Head of caudate nucleus (tissue), 42 donors: ENCODE measurements at regions not wholly inside any gene's neighbourhood (a gene's known extent, or its start where the extent isn't known, plus 50 kb on each side); places are given as distances from the start of the nearest gene placed in this dataset.

Experiments
- DNase-seq, 42 donors: peaks; one replicate each; pipeline versions ENCODE4 v3.0.0 to v3.0.0-alpha.2; 2020 to 2021; ENCODE audit warnings: mixed read lengths in 7 of 42
- intact Hi-C: fragments of 100-400 bp; cut with DNase I; formaldehyde crosslinking; loops from one replicate; pipeline ENCODE4 v1.15.0; 2022

GRCh38 chr5:28473531-28474107, 1435.2 kb upstream of the CDH9 start:
- no peak for DNase-seq
- intact Hi-C loops = no loop called here

DNA sequence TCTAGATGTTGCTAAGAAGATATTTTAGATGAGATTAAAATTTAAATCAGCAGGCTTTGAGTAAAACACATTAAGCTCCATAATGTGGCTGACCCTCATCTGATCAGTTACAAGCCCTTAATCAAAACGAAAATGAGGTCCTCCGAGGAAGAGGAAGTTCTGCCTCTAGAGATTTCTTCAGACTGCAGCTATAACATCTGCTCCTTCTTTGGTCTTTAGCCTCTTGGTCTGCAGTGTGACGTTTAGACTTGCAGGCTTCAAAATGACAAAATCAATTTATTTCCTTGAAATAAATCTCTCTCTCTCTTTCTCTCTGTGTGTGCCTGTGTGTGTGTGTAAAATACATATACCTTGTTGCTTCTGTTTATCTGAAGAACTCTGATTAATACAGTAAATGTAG, 1429.8 kb upstream of the CDH9 start:
- intact Hi-C loops = no loop called here
- no peak for DNase-seq

- intact Hi-C loops = no loop called here
Observed at GRCh38 chr5:28463728-28464127, 1425.3 kb upstream of the CDH9 start.

DNA sequence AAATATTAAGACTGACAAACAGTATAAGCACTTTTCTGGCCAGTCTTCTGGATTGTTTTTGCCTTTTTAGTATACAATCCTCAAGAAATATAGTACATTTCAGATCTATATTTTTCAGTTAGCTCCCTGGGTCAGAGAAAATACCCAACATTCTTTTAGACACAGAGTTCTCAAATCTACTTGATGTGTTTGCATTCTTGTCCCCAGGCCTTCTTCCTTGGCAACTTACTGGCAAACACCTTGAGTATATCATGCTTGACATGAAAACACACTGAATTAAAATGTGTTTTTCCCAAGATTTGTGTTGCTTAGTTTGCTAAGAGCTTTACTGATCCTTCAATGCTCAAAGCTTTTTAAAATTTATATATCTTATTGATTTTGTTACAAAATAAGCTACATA, 1413.1 kb upstream of the CDH9 start:
- DNase-seq = no peak
- intact Hi-C loops = no loop called here

More at GRCh38 chr5:28463728-28464127, 1425.3 kb upstream of the CDH9 start:
- no peak for DNase-seq

DNA sequence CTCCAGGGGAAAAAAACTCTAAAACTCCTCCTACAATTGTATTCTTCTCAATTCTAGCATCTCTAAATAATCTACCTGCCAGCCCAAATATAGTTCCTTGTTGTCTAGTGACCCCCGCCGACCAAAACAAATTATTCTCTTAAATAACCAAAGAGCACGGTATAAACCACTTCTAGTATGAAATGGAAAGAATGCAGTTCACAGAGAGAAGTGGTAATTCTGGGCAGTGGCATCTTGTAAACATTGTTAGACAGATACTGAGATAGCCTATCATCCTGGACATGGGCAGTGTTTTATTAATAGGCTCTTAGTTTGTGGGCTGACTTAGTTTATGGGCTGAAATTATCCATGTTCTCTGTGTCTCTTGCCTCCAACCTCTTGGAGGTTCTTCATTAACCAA, 1412.6 kb upstream of the CDH9 start:
- intact Hi-C loops = no loop called here
- DNase-seq = no peak

GRCh38 chr5:28448791-28449190, 1410.4 kb upstream of the CDH9 start:
- no peak for DNase-seq
- intact Hi-C loops = no loop called here

GRCh38 chr5:28430565-28431178, 1392.3 kb upstream of the CDH9 start:
- no peak for DNase-seq
- intact Hi-C loops = no loop called here

GRCh38 chr5:28421141-28421540, 1382.8 kb upstream of the CDH9 start:
- intact Hi-C loops = no loop called here
- DNase-seq = no peak

DNA sequence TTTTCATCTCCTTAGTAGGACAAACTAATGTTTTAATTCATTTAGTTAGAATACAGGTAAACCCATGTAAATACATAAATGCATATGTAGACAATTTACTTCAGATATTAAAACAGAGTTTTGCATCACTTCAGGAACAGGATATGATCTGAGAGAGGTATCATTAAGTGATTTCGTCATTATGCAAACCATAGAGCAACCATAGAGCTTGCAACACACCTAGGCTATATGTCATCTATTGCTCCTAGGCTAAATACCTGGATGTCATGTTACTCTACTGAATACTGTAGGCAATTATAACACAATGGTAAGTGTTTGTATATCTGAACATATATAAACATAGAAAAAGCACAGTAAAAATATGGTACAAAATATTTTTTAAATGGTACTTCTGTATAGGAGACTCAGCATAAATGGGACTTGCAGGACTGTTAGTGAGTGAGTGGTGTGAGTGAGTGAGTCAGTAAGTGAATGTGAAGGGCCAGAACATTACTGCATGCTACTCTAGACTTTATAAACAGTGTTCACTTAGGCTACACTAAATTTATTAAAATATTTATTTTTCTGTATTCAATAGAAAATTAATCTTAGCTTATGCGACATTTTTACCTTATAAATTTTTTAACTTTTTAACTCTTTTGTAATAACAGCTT, 1377.5 kb upstream of the CDH9 start:
- no peak for DNase-seq
- intact Hi-C loops = no loop called here

- DNase-seq = no peak
- intact Hi-C loops = no loop called here
Observed at GRCh38 chr5:28414619-28415018, 1376.2 kb upstream of the CDH9 start.

DNA sequence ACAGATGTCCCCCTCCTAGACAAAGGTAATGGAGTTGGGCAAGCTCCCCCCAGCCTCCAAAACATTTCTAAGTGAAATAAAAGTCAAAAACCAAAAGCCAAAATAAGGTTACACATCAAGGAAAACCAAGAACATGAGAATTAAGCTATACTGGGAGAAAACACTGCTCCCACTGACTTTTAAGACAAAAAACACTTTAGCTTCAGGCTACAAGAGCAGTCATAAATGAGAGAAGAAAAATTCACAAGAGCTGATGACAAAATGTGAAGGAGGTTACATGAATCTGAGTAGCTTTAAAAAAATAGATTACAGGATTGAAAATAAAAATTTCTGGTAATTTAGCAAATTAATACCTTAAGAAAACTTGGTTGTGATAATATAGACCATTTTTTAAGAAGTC, 1370.3 kb upstream of the CDH9 start:
- no peak for DNase-seq
- intact Hi-C loops = no loop called here

DNA sequence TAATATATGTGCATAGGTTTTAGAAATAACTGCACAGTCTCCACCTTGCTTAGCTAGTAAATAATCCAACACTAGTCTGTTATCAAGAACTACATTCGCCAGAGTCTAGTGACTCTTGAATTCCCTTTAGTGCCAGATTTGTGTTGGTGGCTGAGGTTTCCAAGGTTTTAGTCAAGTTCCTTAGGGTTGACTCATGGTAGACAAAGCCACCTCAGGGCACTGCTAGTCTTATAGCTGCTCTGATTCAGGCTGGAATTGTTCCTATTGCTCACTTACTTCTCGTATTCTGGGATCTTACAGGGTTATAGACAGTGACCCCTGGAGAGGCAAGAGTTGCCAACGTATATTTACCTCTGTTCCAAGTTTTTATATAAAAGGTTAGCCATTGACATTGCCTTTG, 1369.8 kb upstream of the CDH9 start:
- no peak for DNase-seq
- intact Hi-C loops = no loop called here

- DNase-seq = no peak
- intact Hi-C loops = no loop called here
Observed at GRCh38 chr5:28404363-28405071, 1366.1 kb upstream of the CDH9 start.

- DNase-seq = no peak
- intact Hi-C loops = no loop called here
Observed at GRCh38 chr5:28403846-28404245, 1365.5 kb upstream of the CDH9 start.

DNA sequence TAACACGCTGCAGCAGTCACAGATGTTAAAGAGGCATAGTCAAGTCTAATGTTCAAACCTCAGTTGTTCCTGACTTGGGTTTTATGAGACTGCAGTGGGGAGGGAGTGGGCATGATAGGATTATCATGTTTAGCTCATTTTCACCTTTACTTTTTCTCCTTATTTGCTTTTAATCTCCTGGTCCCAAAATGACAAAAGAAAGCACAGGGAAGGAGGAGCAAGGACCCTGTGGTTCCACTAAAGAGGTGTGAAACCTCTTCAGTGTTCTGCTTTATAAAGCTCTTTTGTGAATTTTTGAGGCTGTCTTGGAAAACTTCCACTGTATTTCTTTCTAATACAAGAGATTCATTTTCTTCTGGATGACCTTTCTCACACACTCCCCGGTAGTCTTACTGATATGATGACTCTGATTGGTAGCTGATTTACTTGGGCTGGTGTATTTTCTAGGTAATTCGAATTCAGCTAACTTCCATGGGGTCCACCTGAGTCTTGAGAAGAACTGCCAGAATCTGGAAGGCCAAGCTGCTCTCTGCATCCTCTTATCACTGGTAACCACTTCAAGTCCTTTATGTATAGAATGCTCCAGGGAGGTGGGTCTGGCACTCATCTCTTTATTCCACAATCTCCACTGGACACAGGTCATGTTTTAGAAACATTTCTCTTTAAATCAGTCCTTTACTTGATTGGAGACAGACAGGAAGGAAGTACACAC, 1364.4 kb upstream of the CDH9 start:
- intact Hi-C loops = no loop called here
- DNase-seq = no peak

DNA sequence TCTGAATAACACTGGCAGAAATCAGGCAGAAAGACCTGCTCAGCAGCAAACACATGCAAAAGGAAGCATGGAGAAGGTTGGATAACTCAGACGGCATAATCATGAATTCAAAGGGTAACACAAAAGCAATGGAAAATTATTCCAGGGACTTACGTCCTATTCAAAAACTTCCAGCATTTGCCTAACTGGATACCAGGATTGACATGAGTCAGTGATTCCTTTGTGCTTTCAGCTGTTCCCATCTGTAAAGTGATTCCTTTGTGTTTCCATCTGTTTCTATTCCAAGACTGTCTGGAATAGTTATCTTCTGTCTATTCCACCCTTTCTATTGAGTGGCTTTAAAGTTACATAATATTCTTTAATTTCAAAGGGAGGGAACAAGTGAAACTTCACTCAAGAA, 1361.7 kb upstream of the CDH9 start:
- intact Hi-C loops = no loop called here
- no peak for DNase-seq

DNA sequence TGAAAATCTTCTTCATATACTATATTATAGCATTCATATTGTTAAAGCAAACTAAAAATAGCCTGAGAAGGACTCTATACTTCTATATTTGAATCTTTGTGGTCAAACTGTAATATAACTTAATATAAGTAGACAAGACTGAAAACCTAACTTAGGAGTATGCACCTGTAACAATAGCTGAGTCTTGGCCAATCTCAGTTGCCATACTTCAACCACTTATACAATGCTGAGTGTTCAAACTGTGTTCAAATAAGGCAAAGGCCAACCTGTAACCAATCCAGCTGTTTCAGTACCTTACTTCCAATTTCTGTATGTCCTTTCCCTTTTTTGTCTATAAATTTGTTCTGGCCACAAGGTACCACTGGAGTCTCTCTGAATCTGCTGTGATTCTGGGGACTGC, 1360.8 kb upstream of the CDH9 start:
- intact Hi-C loops = no loop called here
- DNase-seq = no peak

DNA sequence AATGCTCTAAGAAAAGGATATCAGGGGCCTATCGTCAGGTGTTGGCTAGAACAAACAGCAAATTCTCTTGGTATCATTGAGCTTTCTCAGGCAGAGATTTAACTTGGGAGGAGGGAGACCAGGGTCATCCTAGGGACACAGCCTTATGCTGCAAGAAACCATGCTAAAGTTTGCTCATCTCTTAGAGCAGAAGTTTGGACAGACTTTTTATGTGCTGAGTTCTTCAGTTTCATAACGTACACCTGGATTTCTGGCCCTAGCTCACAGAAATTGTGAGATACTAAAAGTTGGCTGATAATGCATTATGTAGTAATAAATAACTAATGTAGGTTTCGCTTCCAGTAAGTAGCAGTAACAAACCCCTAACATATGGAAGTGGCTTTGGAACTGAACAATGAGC, 1359.8 kb upstream of the CDH9 start:
- DNase-seq = no peak
- intact Hi-C loops = no loop called here

- no peak for DNase-seq
- intact Hi-C loops = no loop called here
Observed at GRCh38 chr5:28397502-28397941, 1359.1 kb upstream of the CDH9 start.

DNA sequence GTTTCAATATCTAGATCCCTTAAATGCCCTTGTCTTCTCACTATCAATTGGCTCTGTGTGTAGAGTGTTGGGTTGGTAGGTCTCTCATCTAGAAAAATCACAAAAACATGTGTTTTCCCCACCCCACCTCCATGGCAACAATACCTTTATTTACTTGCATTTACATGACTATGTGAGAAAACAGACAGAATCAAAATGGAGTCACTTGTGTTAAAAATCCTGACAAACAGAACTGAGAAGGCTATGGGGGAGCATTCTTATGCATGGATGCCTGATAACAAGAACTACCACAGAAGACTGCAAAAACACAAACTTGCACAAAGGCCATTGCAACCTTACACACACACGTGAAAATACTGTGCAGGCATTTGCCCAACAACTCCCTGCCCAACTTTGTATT, 1352.9 kb upstream of the CDH9 start:
- intact Hi-C loops = no loop called here
- no peak for DNase-seq
